HL-60 (cell line): ENCODE measurements at regions not wholly inside any gene's neighbourhood (a gene's known extent, or its start where the extent isn't known, plus 50 kb on each side); places are given as distances from the start of the nearest gene placed in this dataset.
"Not testable (repeated sequence)": the region's sequence is repeated elsewhere in the genome, so short reads cannot be mapped to it uniquely, and the experiment has no call there.

ENCODE experiments used
- DNase-seq, 2 experiments: peaks; one replicate each; pipeline ENCODE4 v3.0.0-alpha.2; 2010 to 2020; ENCODE audit warnings: low read depth in 1 of 2, low spot score in 1 of 2
- H3K27ac ChIP-seq: fragments of 250-450 bp; sonication (Bioruptor Pico); replicated peaks from 2 replicates; pipeline ENCODE4 v1.5.1; 2020; ENCODE audit warnings: mild to moderate bottlenecking, moderate library complexity
- H3K27me3 ChIP-seq: fragments of 250-450 bp; sonication (Bioruptor Pico); 2 replicates; pipeline ENCODE4 v1.5.1; 2021; ENCODE audit warnings: mild to moderate bottlenecking, moderate library complexity; ENCODE audit not compliant: insufficient read depth, poor library complexity, severe bottlenecking
- H3K4me3 ChIP-seq: replicated peaks from 2 replicates; pipeline ENCODE4 v1.5.1; 2011; ENCODE audit warnings: mild to moderate bottlenecking, control low read depth, low read length; ENCODE audit not compliant: insufficient read depth
- GABPA ChIP-seq: IDR thresholded peaks from 2 replicates; pipeline ENCODE4 v1.6.1; 2012; ENCODE audit warnings: low read depth
- POLR2AphosphoS5 ChIP-seq: IDR thresholded peaks from 2 replicates; pipeline ENCODE4 v1.6.1; 2012; ENCODE audit warnings: low read depth
- REST ChIP-seq: IDR thresholded peaks from 2 replicates; pipeline ENCODE4 v1.6.1; 2012; ENCODE audit warnings: low read depth; ENCODE audit not compliant: insufficient replicate concordance
- SPI1 ChIP-seq: IDR thresholded peaks from 2 replicates; pipeline ENCODE4 v1.6.1; 2012; ENCODE audit warnings: low read depth, mild to moderate bottlenecking, borderline replicate concordance
- TF ChIP-seq, protein P1 (sequence below): IDR thresholded peaks from one replicate; pipeline ENCODE4 v1.5.1; 2011; ENCODE audit warnings: low read length, control low read depth, inconsistent platforms; ENCODE audit not compliant: insufficient read depth

DNA sequence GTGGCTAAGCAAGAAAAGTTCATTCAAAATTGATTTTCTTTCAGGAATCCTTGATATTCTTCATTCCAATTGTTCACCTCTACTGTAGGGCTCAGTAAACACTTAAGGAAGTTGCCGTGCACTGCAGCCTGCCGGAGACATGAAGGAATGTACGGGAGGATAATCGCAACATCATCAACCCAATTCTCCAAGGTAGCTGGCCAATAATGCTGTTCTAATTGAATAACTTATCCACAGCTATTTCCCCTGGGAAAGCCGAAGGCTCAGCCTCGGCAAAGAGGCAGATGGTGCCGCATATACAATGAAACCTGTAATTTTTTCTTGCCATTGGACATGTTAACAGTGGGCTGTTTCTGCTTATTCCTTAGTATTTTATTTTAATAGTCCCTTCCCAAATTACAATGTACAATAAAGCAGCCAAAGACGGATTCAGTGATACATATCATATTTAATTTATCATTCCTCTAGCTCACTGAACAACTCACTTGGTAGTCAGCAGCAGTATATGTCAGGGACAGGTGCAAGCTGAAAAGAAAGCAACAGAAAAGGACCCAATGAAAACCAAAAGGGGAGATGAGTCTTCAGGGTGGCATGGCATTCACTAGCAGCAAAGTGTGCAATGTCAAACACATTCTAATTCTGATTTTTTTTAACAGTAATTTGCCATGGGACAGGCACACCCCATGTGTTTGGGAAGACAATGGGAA lies 420.5 kb upstream of the KLF12 start:
- Histone ChIP-seq H3K4me3 (no peak overlapping the region), H3K27ac (no peak overlapping the region), H3K27me3 (no peaks in the 10 kb centered on the region)
- DNase-seq: no peak
- TF ChIP-seq, protein P1, sequence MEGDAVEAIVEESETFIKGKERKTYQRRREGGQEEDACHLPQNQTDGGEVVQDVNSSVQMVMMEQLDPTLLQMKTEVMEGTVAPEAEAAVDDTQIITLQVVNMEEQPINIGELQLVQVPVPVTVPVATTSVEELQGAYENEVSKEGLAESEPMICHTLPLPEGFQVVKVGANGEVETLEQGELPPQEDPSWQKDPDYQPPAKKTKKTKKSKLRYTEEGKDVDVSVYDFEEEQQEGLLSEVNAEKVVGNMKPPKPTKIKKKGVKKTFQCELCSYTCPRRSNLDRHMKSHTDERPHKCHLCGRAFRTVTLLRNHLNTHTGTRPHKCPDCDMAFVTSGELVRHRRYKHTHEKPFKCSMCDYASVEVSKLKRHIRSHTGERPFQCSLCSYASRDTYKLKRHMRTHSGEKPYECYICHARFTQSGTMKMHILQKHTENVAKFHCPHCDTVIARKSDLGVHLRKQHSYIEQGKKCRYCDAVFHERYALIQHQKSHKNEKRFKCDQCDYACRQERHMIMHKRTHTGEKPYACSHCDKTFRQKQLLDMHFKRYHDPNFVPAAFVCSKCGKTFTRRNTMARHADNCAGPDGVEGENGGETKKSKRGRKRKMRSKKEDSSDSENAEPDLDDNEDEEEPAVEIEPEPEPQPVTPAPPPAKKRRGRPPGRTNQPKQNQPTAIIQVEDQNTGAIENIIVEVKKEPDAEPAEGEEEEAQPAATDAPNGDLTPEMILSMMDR: no peak
- TF ChIP-seq SPI1 (no peak), REST (no peak), POLR2AphosphoS5 (no peak), GABPA (no peak)

DNA sequence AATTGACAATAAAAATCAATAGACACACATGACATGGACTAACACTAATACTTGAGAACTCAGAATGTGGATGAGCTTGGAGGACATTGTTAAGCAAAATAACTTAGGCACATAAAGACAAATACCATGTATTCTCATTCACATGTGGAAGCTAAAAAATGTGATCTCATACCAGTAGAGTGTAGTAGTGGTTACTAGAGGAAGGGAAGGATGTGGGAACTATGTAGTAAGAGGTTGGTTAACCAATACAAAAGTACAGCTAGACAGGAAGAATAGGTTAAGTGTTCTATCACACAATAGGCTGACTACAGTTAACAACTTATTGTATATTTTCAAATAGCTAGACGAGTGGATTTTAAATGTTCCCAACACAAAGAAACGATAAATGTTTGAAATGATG lies 415.8 kb upstream of the KLF12 start:
- Histone ChIP-seq H3K4me3 (no peak overlapping the region), H3K27ac (no peak overlapping the region), H3K27me3 (no peaks in the 10 kb centered on the region)
- TF ChIP-seq, protein P1: no peak
- TF ChIP-seq REST (no peak), SPI1 (peak; percentile 47; the same call in 1 of the 2 replicates), POLR2AphosphoS5 (no peak; the same call in 1 of the 2 replicates), GABPA (no peak)
- DNase-seq: peak; percentile 1 to 28

GRCh38 chr13:74536649-74537048 lies 402.4 kb upstream of the KLF12 start:
- H3K27ac ChIP-seq, H3K27me3 ChIP-seq, DNase-seq, H3K4me3 ChIP-seq: not testable (repeated sequence)

GRCh38 chr13:74533226-74533625 lies 399.0 kb upstream of the KLF12 start:
- TF ChIP-seq SPI1: no peak
- TF ChIP-seq GABPA: no peak
- TF ChIP-seq REST: no peak
- TF ChIP-seq, protein P1: no peak
- no peak for TF ChIP-seq POLR2AphosphoS5
- no peak overlapping the region for H3K4me3 ChIP-seq
- no peak for DNase-seq

More at GRCh38 chr13:74533226-74533625, 399.0 kb upstream of the KLF12 start:
- H3K27me3 ChIP-seq: no peaks in the 10 kb centered on the region
- no peak overlapping the region for H3K27ac ChIP-seq
